ENCODE measurements at regions not wholly inside any gene's neighbourhood (a gene's known extent, or its start where the extent isn't known, plus 50 kb on each side); places are given as distances from the start of the nearest gene placed in this dataset.

GRCh38 chr6:14736554-14736953, 509.3 kb upstream of the JARID2 start:
- no peak for TF ChIP-seq POLR2A (IDR thresholded peaks at IDR 0.05)
- TF ChIP-seq, protein P1, sequence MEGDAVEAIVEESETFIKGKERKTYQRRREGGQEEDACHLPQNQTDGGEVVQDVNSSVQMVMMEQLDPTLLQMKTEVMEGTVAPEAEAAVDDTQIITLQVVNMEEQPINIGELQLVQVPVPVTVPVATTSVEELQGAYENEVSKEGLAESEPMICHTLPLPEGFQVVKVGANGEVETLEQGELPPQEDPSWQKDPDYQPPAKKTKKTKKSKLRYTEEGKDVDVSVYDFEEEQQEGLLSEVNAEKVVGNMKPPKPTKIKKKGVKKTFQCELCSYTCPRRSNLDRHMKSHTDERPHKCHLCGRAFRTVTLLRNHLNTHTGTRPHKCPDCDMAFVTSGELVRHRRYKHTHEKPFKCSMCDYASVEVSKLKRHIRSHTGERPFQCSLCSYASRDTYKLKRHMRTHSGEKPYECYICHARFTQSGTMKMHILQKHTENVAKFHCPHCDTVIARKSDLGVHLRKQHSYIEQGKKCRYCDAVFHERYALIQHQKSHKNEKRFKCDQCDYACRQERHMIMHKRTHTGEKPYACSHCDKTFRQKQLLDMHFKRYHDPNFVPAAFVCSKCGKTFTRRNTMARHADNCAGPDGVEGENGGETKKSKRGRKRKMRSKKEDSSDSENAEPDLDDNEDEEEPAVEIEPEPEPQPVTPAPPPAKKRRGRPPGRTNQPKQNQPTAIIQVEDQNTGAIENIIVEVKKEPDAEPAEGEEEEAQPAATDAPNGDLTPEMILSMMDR (IDR thresholded peaks at IDR 0.05 in 4 of 5, conservative IDR thresholded peaks at IDR 0.05 in 1 of 5), result no peak
- DNase-seq, result no peak
- H3K27ac ChIP-seq, result no peak overlapping the region
- intact Hi-C loops (cut with DNase I; ENCODE audit: low total_unique reads), result no loop called here
- H3K36me3 ChIP-seq, result no peaks in the 10 kb centered on the region
- H3K4me1 ChIP-seq, result no peaks in the 10 kb centered on the region
- no peak overlapping the region for H3K4me3 ChIP-seq
- no peaks in the 10 kb centered on the region for H3K27me3 ChIP-seq
- H3K9me3 ChIP-seq, result no peaks in the 10 kb centered on the region
- ATAC-seq, result no peak
- in situ Hi-C loops (cut with MboI; ENCODE audit: low sequenced_read_pairs in 4 of 4), result no loop called here

GRCh38 chr6:14738497-14738896, 507.4 kb upstream of the JARID2 start:
- Histone ChIP-seq H3K4me3 (no peak overlapping the region), H3K9me3 (no peaks in the 10 kb centered on the region), H3K27ac (no peak overlapping the region), H3K36me3 (no peaks in the 10 kb centered on the region), H3K4me1 (no peaks in the 10 kb centered on the region), H3K27me3 (no peaks in the 10 kb centered on the region)
- in situ Hi-C loops (cut with MboI; ENCODE audit: low sequenced_read_pairs in 4 of 4) (no loop called here), intact Hi-C loops (cut with DNase I; ENCODE audit: low total_unique reads) (no loop called here)
- DNase-seq, result no peak
- no peak for ATAC-seq
- TF ChIP-seq, protein P1 (IDR thresholded peaks at IDR 0.05 in 4 of 5, conservative IDR thresholded peaks at IDR 0.05 in 1 of 5), result no peak
- TF ChIP-seq POLR2A (IDR thresholded peaks at IDR 0.05), result no peak

- in situ Hi-C loops (cut with MboI; ENCODE audit: low sequenced_read_pairs in 4 of 4) (no loop called here), intact Hi-C loops (cut with DNase I; ENCODE audit: low total_unique reads) (no loop called here)
- TF ChIP-seq, protein P1 (IDR thresholded peaks at IDR 0.05 in 4 of 5, conservative IDR thresholded peaks at IDR 0.05 in 1 of 5), result no peak
- no peak for TF ChIP-seq POLR2A (IDR thresholded peaks at IDR 0.05)
- DNase-seq (no peak), ATAC-seq (no peak)
- H3K27ac ChIP-seq, result no peak overlapping the region
- H3K9me3 ChIP-seq, result no peaks in the 10 kb centered on the region
- no peak overlapping the region for H3K4me3 ChIP-seq
- H3K36me3 ChIP-seq, result no peaks in the 10 kb centered on the region
- no peaks in the 10 kb centered on the region for H3K4me1 ChIP-seq
- H3K27me3 ChIP-seq, result no peaks in the 10 kb centered on the region
Measured at GRCh38 chr6:14738933-14739332, 506.9 kb upstream of the JARID2 start.

DNA sequence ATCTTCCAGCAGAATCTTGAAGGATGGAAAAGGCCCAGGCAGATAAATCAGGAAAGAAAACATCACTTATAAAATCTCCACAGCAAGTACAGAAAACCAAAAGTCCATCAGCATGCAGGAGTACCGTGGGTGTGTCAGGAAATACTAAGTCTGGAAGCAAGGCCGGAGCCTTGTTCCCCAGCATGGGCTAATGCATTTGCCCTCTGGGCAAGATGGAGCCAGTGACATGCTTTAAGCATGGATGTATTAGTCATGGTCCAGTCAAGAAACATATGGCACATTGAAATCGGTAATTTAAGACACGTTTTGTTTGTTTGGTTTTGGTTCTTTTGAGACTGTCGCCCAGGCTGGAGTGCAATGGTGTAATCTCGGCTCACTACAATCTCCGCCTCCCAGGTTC, 506.0 kb upstream of the JARID2 start:
- Histone ChIP-seq H3K4me3 (no peak overlapping the region), H3K9me3 (no peaks in the 10 kb centered on the region), H3K27ac (no peak overlapping the region), H3K4me1 (no peaks in the 10 kb centered on the region), H3K36me3 (no peaks in the 10 kb centered on the region), H3K27me3 (no peaks in the 10 kb centered on the region)
- no peak for TF ChIP-seq POLR2A (IDR thresholded peaks at IDR 0.05)
- TF ChIP-seq, protein P1 (IDR thresholded peaks at IDR 0.05 in 4 of 5, conservative IDR thresholded peaks at IDR 0.05 in 1 of 5), result no peak
- ATAC-seq, result no peak
- no peak for DNase-seq
- intact Hi-C loops (cut with DNase I; ENCODE audit: low total_unique reads) (no loop called here), in situ Hi-C loops (cut with MboI; ENCODE audit: low sequenced_read_pairs in 4 of 4) (no loop called here)

DNA sequence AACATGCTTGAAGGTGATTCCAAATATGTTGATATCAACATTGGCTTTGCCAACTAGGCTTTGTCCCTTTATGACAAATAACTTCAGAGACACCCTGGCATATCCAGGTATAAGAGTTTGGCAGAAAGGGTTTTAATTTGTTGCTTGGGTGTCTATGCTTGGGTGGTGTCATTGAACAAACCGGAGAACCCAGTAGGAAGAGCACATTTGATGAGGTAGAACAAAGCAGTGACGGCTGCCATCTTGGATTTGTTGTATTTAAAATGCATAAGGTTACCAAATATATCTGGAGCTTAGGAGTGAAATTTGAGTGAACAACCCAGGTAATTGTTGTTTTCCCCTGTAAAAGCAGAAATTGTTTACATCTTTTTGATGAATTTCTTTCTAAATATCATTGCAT, 503.7 kb upstream of the JARID2 start:
- TF ChIP-seq POLR2A (IDR thresholded peaks at IDR 0.05), result no peak
- intact Hi-C loops (cut with DNase I; ENCODE audit: low total_unique reads), result no loop called here
- in situ Hi-C loops (cut with MboI; ENCODE audit: low sequenced_read_pairs in 4 of 4), result no loop called here

More for the DNA sequence above, 503.7 kb upstream of the JARID2 start:
- DNase-seq (no peak), ATAC-seq (no peak)
- Histone ChIP-seq H3K27ac (no peak overlapping the region), H3K4me3 (no peak overlapping the region), H3K27me3 (peaks cover 0 to 4% (median 0%) of the 10 kb centered on the region in 3 donors), H3K36me3 (no peaks in the 10 kb centered on the region), H3K4me1 (no peaks in the 10 kb centered on the region), H3K9me3 (no peaks in the 10 kb centered on the region)
